ENCODE measurements at regions not wholly inside any gene's neighbourhood (a gene's known extent, or its start where the extent isn't known, plus 50 kb on each side); places are given as distances from the start of the nearest gene placed in this dataset.
"Not testable (repeated sequence)": the region's sequence is repeated elsewhere in the genome, so short reads cannot be mapped to it uniquely, and the experiment has no call there.

- H3K4me3 ChIP-seq (ENCODE audit: control insufficient read depth in 1 of 7, extremely low read depth in 1 of 7, insufficient read depth in 4 of 7, low read depth in 2 of 7, low read length in 6 of 7); CTCF ChIA-PET; H3K36me3 ChIP-seq (ENCODE audit: control insufficient read depth in 4 of 4, insufficient read depth in 4 of 4, low read length in 3 of 4); H3K4me1 ChIP-seq (ENCODE audit: control extremely low read depth in 1 of 4, control insufficient read depth in 4 of 4, insufficient read depth in 4 of 4, low read length in 3 of 4); DNase-seq; H3K27ac ChIP-seq (ENCODE audit: insufficient read depth in 1 of 2, low read depth in 1 of 2, low read length in 2 of 2, poor library complexity in 1 of 2, severe bottlenecking in 2 of 2); POLR2A ChIA-PET; H3K27me3 ChIP-seq (replicated peaks in 2 of 5; ENCODE audit: control insufficient read depth in 4 of 5, insufficient read depth in 5 of 5, low read length in 4 of 5); H3K9me3 ChIP-seq (ENCODE audit: control extremely low read depth in 1 of 5, control insufficient read depth in 4 of 5, insufficient read depth in 2 of 5, low read depth in 1 of 5, low read length in 4 of 5): not testable (repeated sequence)
- WGBS (ENCODE audit: insufficient coverage), result 100% methylated on average over 1 of the region's 4 CpGs
These were observed 94.3 kb downstream of the XKR3 start for GRCh38 chr22:16730894-16731293.

- H3K27ac ChIP-seq (ENCODE audit: insufficient read depth in 1 of 2, low read depth in 1 of 2, low read length in 2 of 2, poor library complexity in 1 of 2, severe bottlenecking in 2 of 2); H3K4me3 ChIP-seq (ENCODE audit: control insufficient read depth in 1 of 7, extremely low read depth in 1 of 7, insufficient read depth in 4 of 7, low read depth in 2 of 7, low read length in 6 of 7); DNase-seq; H3K27me3 ChIP-seq (replicated peaks in 2 of 5; ENCODE audit: control insufficient read depth in 4 of 5, insufficient read depth in 5 of 5, low read length in 4 of 5); H3K36me3 ChIP-seq (ENCODE audit: control insufficient read depth in 4 of 4, insufficient read depth in 4 of 4, low read length in 3 of 4); POLR2A ChIA-PET; CTCF ChIA-PET; H3K9me3 ChIP-seq (ENCODE audit: control extremely low read depth in 1 of 5, control insufficient read depth in 4 of 5, insufficient read depth in 2 of 5, low read depth in 1 of 5, low read length in 4 of 5): not testable (repeated sequence)
- WGBS (ENCODE audit: insufficient coverage), result no CpG with 5 or more reads among the region's 1 CpG
- peaks cover 2 to 10% (median 5%) of the 10 kb centered on the region in 4 experiments for H3K4me1 ChIP-seq (ENCODE audit: control extremely low read depth in 1 of 4, control insufficient read depth in 4 of 4, insufficient read depth in 4 of 4, low read length in 3 of 4)
These were observed 97.7 kb downstream of the XKR3 start for GRCh38 chr22:16727491-16727890.

- CTCF ChIA-PET, result not testable (repeated sequence)
These were observed 102.0 kb downstream of the XKR3 start for GRCh38 chr22:16723241-16723640.

GRCh38 chr22:16722564-16722963 is 102.6 kb downstream of the XKR3 start:
- DNase-seq, result peak in 2 of 3 donors; percentile 43 to 51
- H3K9me3 ChIP-seq (ENCODE audit: control extremely low read depth in 1 of 5, control insufficient read depth in 4 of 5, insufficient read depth in 2 of 5, low read depth in 1 of 5, low read length in 4 of 5); H3K4me3 ChIP-seq (ENCODE audit: control insufficient read depth in 1 of 7, extremely low read depth in 1 of 7, insufficient read depth in 4 of 7, low read depth in 2 of 7, low read length in 6 of 7); POLR2A ChIA-PET; H3K27me3 ChIP-seq (replicated peaks in 2 of 5; ENCODE audit: control insufficient read depth in 4 of 5, insufficient read depth in 5 of 5, low read length in 4 of 5); CTCF ChIA-PET; H3K36me3 ChIP-seq (ENCODE audit: control insufficient read depth in 4 of 4, insufficient read depth in 4 of 4, low read length in 3 of 4); H3K27ac ChIP-seq (ENCODE audit: insufficient read depth in 1 of 2, low read depth in 1 of 2, low read length in 2 of 2, poor library complexity in 1 of 2, severe bottlenecking in 2 of 2): not testable (repeated sequence)
- H3K4me1 ChIP-seq (ENCODE audit: control extremely low read depth in 1 of 4, control insufficient read depth in 4 of 4, insufficient read depth in 4 of 4, low read length in 3 of 4), result peaks cover 2 to 19% (median 9%) of the 10 kb centered on the region in 4 experiments
- WGBS (ENCODE audit: insufficient coverage), result 31% methylated on average over 2 of the region's 3 CpGs

More at GRCh38 chr22:16723241-16723640, 102.0 kb downstream of the XKR3 start:
- H3K4me3 ChIP-seq (ENCODE audit: control insufficient read depth in 1 of 7, extremely low read depth in 1 of 7, insufficient read depth in 4 of 7, low read depth in 2 of 7, low read length in 6 of 7); H3K36me3 ChIP-seq (ENCODE audit: control insufficient read depth in 4 of 4, insufficient read depth in 4 of 4, low read length in 3 of 4); POLR2A ChIA-PET; H3K9me3 ChIP-seq (ENCODE audit: control extremely low read depth in 1 of 5, control insufficient read depth in 4 of 5, insufficient read depth in 2 of 5, low read depth in 1 of 5, low read length in 4 of 5); H3K27me3 ChIP-seq (replicated peaks in 2 of 5; ENCODE audit: control insufficient read depth in 4 of 5, insufficient read depth in 5 of 5, low read length in 4 of 5); DNase-seq; H3K27ac ChIP-seq (ENCODE audit: insufficient read depth in 1 of 2, low read depth in 1 of 2, low read length in 2 of 2, poor library complexity in 1 of 2, severe bottlenecking in 2 of 2): not testable (repeated sequence)
- H3K4me1 ChIP-seq (ENCODE audit: control extremely low read depth in 1 of 4, control insufficient read depth in 4 of 4, insufficient read depth in 4 of 4, low read length in 3 of 4), result peaks cover 2 to 19% (median 9%) of the 10 kb centered on the region in 4 experiments
- WGBS (ENCODE audit: insufficient coverage), result no CpG with 5 or more reads among the region's 4 CpGs

GRCh38 chr22:16721961-16722360 is 103.2 kb downstream of the XKR3 start:
- Histone ChIP-seq H3K4me1 (ENCODE audit: control extremely low read depth in 1 of 4, control insufficient read depth in 4 of 4, insufficient read depth in 4 of 4, low read length in 3 of 4) (peaks cover 2 to 19% (median 9%) of the 10 kb centered on the region in 4 experiments), H3K4me3 (ENCODE audit: control insufficient read depth in 1 of 7, extremely low read depth in 1 of 7, insufficient read depth in 4 of 7, low read depth in 2 of 7, low read length in 6 of 7) (no peak overlapping the region), H3K36me3 (ENCODE audit: control insufficient read depth in 4 of 4, insufficient read depth in 4 of 4, low read length in 3 of 4) (peaks cover 0 to 2% (median 0%) of the 10 kb centered on the region in 4 experiments), H3K27ac (ENCODE audit: insufficient read depth in 1 of 2, low read depth in 1 of 2, low read length in 2 of 2, poor library complexity in 1 of 2, severe bottlenecking in 2 of 2) (no peak overlapping the region), H3K9me3 (ENCODE audit: control extremely low read depth in 1 of 5, control insufficient read depth in 4 of 5, insufficient read depth in 2 of 5, low read depth in 1 of 5, low read length in 4 of 5) (peaks cover 0 to 8% (median 6%) of the 10 kb centered on the region in 5 experiments), H3K27me3 (replicated peaks in 2 of 5; ENCODE audit: control insufficient read depth in 4 of 5, insufficient read depth in 5 of 5, low read length in 4 of 5) (peaks cover 0 to 11% (median 6%) of the 10 kb centered on the region in 5 experiments)
- POLR2A ChIA-PET, result no interaction called here
- peak; percentile 22 to 74 (median 66) for DNase-seq
- CTCF ChIA-PET, result no interaction called here
- WGBS (ENCODE audit: insufficient coverage), result no CpG with 5 or more reads among the region's 4 CpGs

GRCh38 chr22:16717699-16718558 is 107.3 kb downstream of the XKR3 start:
- WGBS (ENCODE audit: insufficient coverage), result 50% methylated on average over 33 of the region's 35 CpGs
- H3K4me3 ChIP-seq (ENCODE audit: control insufficient read depth in 1 of 7, extremely low read depth in 1 of 7, insufficient read depth in 4 of 7, low read depth in 2 of 7, low read length in 6 of 7), result no peak overlapping the region
- POLR2A ChIA-PET, result no interaction called here

GRCh38 chr22:16714568-16714967 is 110.6 kb downstream of the XKR3 start:
- H3K27me3 ChIP-seq (replicated peaks in 2 of 5; ENCODE audit: control insufficient read depth in 4 of 5, insufficient read depth in 5 of 5, low read length in 4 of 5), result peaks cover 0 to 11% (median 6%) of the 10 kb centered on the region in 5 experiments
- H3K9me3 ChIP-seq (ENCODE audit: control extremely low read depth in 1 of 5, control insufficient read depth in 4 of 5, insufficient read depth in 2 of 5, low read depth in 1 of 5, low read length in 4 of 5); DNase-seq; H3K36me3 ChIP-seq (ENCODE audit: control insufficient read depth in 4 of 4, insufficient read depth in 4 of 4, low read length in 3 of 4); H3K27ac ChIP-seq (ENCODE audit: insufficient read depth in 1 of 2, low read depth in 1 of 2, low read length in 2 of 2, poor library complexity in 1 of 2, severe bottlenecking in 2 of 2); POLR2A ChIA-PET; CTCF ChIA-PET; H3K4me1 ChIP-seq (ENCODE audit: control extremely low read depth in 1 of 4, control insufficient read depth in 4 of 4, insufficient read depth in 4 of 4, low read length in 3 of 4); H3K4me3 ChIP-seq (ENCODE audit: control insufficient read depth in 1 of 7, extremely low read depth in 1 of 7, insufficient read depth in 4 of 7, low read depth in 2 of 7, low read length in 6 of 7): not testable (repeated sequence)
- no CpG with 5 or more reads among the region's 3 CpGs for WGBS (ENCODE audit: insufficient coverage)

More at GRCh38 chr22:16717699-16718558, 107.3 kb downstream of the XKR3 start:
- CTCF ChIA-PET, result no interaction called here
- Histone ChIP-seq H3K9me3 (ENCODE audit: control extremely low read depth in 1 of 5, control insufficient read depth in 4 of 5, insufficient read depth in 2 of 5, low read depth in 1 of 5, low read length in 4 of 5) (peaks cover 0 to 8% (median 6%) of the 10 kb centered on the region in 5 experiments), H3K36me3 (ENCODE audit: control insufficient read depth in 4 of 4, insufficient read depth in 4 of 4, low read length in 3 of 4) (peaks cover 0 to 2% (median 0%) of the 10 kb centered on the region in 4 experiments), H3K27me3 (replicated peaks in 2 of 5; ENCODE audit: control insufficient read depth in 4 of 5, insufficient read depth in 5 of 5, low read length in 4 of 5) (peaks cover 0 to 11% (median 6%) of the 10 kb centered on the region in 5 experiments), H3K4me1 (ENCODE audit: control extremely low read depth in 1 of 4, control insufficient read depth in 4 of 4, insufficient read depth in 4 of 4, low read length in 3 of 4) (peaks cover 0 to 11% (median 7%) of the 10 kb centered on the region in 4 experiments), H3K27ac (ENCODE audit: insufficient read depth in 1 of 2, low read depth in 1 of 2, low read length in 2 of 2, poor library complexity in 1 of 2, severe bottlenecking in 2 of 2) (no peak overlapping the region)
- no peak for DNase-seq
